SK-N-MC (cell line): ENCODE measurements at regions not wholly inside any gene's neighbourhood (a gene's known extent, or its start where the extent isn't known, plus 50 kb on each side); places are given as distances from the start of the nearest gene placed in this dataset.

Experiments
- DNase-seq: peaks from one replicate; pipeline ENCODE4 v3.0.0-alpha.2; 2011; ENCODE audit warnings: low read depth, low spot score
- H3K27ac ChIP-seq: fragments of 200-600 bp; sonication (generic); 2 replicates; pipeline ENCODE4 v1.5.1; 2016; ENCODE audit warnings: mixed run types
- H3K36me3 ChIP-seq: fragments of 200-600 bp; sonication (generic); 2 replicates; pipeline ENCODE4 v1.6.1; 2017; ENCODE audit warnings: antibody characterized with exemption, low read length, mixed read lengths; ENCODE audit not compliant: insufficient read depth
- H3K4me3 ChIP-seq: fragments of 200-600 bp; sonication (generic); 2 replicates; pipeline ENCODE4 v1.5.1; 2016
- H3K9ac ChIP-seq: fragments of 200-600 bp; sonication (generic); 2 replicates; pipeline ENCODE4 v1.8.0; 2017; ENCODE audit warnings: mixed run types, mixed read lengths; ENCODE audit not compliant: insufficient read length
- H3K9me3 ChIP-seq: fragments of 200-600 bp; sonication (generic); 2 replicates; pipeline ENCODE4 v1.6.1; 2017; ENCODE audit warnings: low read depth, mild to moderate bottlenecking, antibody characterized with exemption, low read length, moderate library complexity, mixed read lengths
- EZH2 ChIP-seq: fragments of 200-600 bp; sonication (generic); IDR thresholded peaks from one replicate; pipeline ENCODE4 v1.6.1; 2017; ENCODE audit warnings: antibody characterized with exemption
- FOXP2 ChIP-seq: optimal IDR thresholded peaks from 2 replicates; pipeline ENCODE3; 2011; ENCODE audit warnings: mild to moderate bottlenecking, moderate library complexity; ENCODE audit not compliant: insufficient read depth; ENCODE audit errors: extremely low read length, control extremely low read depth
- POLR2AphosphoS5 ChIP-seq: IDR thresholded peaks from 2 replicates; pipeline ENCODE4 v1.6.1; 2012; ENCODE audit warnings: mild to moderate bottlenecking, low read depth, low read length, borderline replicate concordance

DNA sequence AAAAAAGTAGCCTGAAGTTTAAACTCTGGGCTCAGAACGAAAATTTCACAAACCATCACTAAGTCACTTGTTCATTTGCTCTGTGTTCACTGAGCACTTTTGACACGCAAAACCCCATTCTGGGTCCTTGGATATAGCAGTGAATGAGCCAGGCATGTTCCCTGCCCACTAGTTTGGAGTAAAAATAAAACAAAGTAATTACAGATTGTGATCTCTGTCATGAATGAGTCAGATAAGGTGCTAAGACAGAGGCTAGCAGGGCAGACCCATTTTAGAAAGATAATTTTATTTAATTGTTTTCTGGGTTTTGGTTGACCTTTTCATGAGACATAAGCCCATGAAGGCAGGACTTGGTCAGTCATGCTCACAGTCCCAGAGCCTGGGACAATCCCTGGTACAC, 84.1 kb upstream of the ARHGEF3 start:
- H3K27ac ChIP-seq: no peak overlapping the region
- H3K4me3 ChIP-seq: no peak overlapping the region
- TF ChIP-seq EZH2: no peak
- no peak for TF ChIP-seq POLR2AphosphoS5
- TF ChIP-seq FOXP2: no peak
- no peak for DNase-seq
- no peaks in the 10 kb centered on the region for H3K36me3 ChIP-seq
- no peak overlapping the region for H3K9ac ChIP-seq
- H3K9me3 ChIP-seq: no peaks in the 10 kb centered on the region

DNA sequence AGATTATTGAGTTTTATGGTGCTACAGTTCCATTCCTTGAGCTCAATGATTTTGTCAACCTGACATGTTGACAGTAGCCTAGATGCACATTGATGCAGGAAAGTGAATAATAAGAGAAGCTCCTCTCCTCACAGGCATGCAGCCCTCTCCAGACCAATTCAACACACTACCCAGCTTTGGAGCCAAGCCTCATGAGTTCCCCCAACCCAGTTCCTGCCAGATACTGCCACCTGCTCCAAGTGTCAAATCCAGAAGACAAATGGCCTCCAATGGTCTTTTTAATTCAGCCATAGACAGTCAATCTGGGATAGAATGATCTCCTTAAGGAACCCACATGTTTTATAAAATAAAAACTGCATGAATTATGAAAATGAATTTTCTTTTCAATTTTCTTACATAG, 83.7 kb upstream of the ARHGEF3 start:
- H3K36me3 ChIP-seq: no peaks in the 10 kb centered on the region
- TF ChIP-seq FOXP2 (no peak), EZH2 (no peak), POLR2AphosphoS5 (no peak)
- H3K27ac ChIP-seq: no peak overlapping the region
- H3K4me3 ChIP-seq: no peak overlapping the region
- DNase-seq: no peak
- H3K9me3 ChIP-seq: no peaks in the 10 kb centered on the region
- H3K9ac ChIP-seq: no peak overlapping the region

DNA sequence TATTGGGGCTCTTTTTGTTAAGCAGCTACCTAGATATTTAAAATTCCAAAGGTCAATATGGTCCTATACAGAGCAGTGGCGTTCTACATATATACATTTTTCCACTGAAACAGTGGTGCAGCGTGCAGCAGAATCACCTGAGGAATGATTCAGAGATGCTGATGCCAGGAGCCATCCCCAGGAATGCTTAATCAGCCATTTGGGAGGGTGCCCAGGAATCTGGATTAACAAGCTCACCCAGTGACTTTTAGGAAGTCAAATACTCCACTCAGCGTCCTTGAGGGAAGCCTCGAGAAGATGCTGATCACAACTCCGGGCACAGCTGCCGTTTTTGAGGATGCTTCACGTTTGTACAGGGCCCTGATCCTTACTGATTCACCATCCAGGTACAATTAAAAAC, 82.6 kb upstream of the ARHGEF3 start:
- H3K9ac ChIP-seq: no peak overlapping the region
- H3K9me3 ChIP-seq: no peaks in the 10 kb centered on the region
- TF ChIP-seq EZH2 (no peak), POLR2AphosphoS5 (no peak), FOXP2 (no peak)
- H3K27ac ChIP-seq: no peak overlapping the region
- no peaks in the 10 kb centered on the region for H3K36me3 ChIP-seq
- DNase-seq: no peak
- no peak overlapping the region for H3K4me3 ChIP-seq

DNA sequence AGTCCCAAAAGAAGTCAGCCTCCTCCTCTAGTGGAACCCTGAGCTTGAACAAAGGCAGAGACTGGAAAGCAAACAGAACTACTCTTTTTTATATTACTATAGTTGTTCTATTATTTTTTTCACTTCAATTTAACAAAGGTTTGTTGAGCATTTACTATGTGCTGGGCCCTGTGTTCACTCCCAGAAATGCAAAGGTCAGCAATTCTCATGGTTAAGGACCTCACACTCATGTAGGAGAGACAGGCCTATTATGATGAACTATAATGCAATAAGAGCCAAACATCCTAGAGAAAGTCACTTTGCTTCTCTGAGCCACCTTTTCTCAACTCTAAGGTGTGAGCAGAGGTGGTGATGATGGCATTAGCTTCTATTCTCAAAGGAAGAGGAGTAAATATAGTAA, 82.1 kb upstream of the ARHGEF3 start:
- Histone ChIP-seq H3K9ac (no peak overlapping the region), H3K27ac (no peak overlapping the region), H3K4me3 (no peak overlapping the region), H3K36me3 (no peaks in the 10 kb centered on the region), H3K9me3 (no peaks in the 10 kb centered on the region)
- TF ChIP-seq FOXP2: no peak
- no peak for TF ChIP-seq POLR2AphosphoS5
- TF ChIP-seq EZH2: no peak
- no peak for DNase-seq

DNA sequence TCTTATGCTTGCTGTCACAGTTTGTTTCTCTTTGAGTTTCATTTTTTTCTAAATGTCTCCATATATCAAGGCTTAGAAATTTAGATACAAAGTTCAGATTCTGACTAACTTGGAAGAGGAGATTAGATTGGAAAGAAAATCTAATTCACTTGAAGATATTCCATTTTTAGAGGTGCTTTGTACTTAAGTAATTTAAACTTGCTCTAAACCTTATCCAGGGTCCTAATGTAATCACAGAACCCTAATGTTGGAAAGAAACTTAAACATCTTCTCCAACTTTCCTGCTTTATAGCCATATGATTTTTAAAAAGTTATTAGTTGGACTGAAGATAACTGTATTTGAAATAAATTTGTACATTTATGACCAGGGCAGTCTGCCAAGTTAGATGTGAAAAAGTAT, 81.1 kb upstream of the ARHGEF3 start:
- no peak for DNase-seq
- Histone ChIP-seq H3K9ac (no peak overlapping the region), H3K9me3 (no peaks in the 10 kb centered on the region), H3K27ac (no peak overlapping the region), H3K36me3 (no peaks in the 10 kb centered on the region), H3K4me3 (no peak overlapping the region)
- TF ChIP-seq FOXP2 (no peak), EZH2 (no peak), POLR2AphosphoS5 (no peak)

DNA sequence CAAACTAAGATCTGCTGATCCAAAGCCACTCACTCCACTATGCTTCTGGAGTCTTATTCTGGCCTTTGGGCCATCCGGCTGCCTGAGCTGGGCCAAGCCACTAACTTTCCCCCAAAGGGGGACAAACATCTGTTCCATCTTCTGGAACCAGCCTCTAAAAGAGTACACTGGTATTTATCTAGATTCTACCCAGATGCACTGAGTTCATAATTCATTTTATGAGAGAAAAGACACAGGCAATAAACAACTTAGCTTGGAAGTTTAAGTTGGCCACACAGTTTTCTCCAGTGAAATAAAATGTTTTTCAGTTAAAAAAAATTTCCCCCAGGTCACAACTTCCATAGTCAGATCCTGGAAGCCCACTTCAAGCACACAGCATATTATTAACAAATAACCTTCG, 80.1 kb upstream of the ARHGEF3 start:
- H3K4me3 ChIP-seq: no peak overlapping the region
- H3K9me3 ChIP-seq: no peaks in the 10 kb centered on the region
- H3K9ac ChIP-seq: no peak overlapping the region
- TF ChIP-seq EZH2: no peak
- H3K36me3 ChIP-seq: no peaks in the 10 kb centered on the region
- H3K27ac ChIP-seq: no peak overlapping the region
- no peak for DNase-seq

DNA sequence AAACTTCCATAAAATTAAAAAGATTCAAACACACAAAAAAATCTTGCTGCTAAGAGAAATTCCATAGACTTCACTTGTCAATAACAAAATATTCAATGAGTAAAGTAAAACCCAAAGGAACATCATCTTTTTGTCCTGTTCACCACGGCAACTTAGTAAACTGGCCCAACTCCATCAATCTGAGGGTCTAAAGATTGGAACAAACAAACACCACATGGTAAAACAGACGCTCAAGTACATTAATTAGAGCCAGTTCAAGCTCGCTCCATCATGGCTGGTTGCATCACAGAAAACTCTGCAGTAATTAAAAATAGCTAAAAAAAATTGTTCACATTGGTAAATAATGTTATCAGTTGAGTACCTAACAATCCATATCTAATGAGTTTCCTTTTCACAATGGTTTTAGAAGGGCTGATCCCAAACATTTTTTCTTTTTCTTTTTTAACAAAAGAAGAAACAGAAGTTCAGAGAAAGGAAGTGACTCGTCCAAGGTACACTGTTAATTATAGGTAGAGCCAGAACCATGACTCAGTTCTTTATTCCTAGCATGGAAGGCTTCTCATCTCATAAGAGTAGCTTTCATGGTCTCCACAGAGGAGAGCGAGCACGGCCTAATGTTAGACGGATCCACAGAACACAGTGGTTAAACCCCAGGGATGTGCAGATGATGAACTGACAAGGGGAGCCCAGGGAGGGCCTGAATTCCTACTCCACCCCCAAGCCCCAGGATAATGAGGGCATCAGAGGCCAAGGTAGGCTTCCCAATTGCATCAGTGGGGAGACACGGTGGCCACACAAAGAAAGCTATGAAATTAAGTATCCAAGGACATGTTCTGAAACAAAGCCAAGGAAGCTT, 79.2 kb upstream of the ARHGEF3 start:
- H3K9me3 ChIP-seq: no peaks in the 10 kb centered on the region
- H3K27ac ChIP-seq: no peak overlapping the region
- no peaks in the 10 kb centered on the region for H3K36me3 ChIP-seq
- DNase-seq: no peak
- TF ChIP-seq EZH2 (no peak), FOXP2 (no peak), POLR2AphosphoS5 (no peak)
- no peak overlapping the region for H3K9ac ChIP-seq
- no peak overlapping the region for H3K4me3 ChIP-seq

DNA sequence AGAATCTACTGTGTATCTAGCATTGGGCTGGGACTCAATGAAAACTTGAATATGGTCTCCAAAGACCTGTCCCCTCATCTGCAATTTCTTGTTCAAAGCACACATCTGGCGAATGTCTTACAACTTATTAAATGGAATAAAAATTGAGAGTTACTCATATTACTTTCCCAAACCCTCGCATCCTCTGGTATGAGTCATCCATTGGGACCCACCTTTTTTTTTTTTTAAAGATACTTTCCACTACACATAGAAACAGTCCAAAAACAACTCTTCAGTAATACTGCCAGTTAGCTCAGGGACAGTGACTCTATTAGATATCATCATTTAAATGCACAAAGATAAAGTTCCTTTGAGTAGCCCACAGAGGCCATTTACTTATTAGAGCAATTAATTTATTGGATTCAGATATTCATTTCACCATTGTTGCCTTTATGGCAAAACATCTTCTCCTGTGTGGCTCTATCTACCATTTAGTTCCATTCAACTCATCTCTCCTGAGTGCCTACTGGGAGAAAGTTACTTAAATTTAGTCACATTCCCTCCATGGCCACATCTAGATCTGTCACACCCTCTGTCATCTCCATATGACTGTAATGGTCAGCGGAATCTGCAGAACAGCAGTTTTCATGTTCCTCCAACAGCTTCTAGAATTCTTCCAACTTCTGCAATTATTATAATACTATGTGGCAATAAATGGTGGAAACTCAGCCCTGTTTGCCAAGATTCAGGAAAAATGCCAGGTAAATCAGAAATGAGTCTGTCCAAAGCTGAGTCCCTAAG, 77.9 kb upstream of the ARHGEF3 start:
- Histone ChIP-seq H3K9ac (no peak overlapping the region), H3K4me3 (no peak overlapping the region), H3K27ac (no peak overlapping the region), H3K9me3 (no peaks in the 10 kb centered on the region), H3K36me3 (no peaks in the 10 kb centered on the region)
- DNase-seq: no peak
- TF ChIP-seq EZH2: no peak
- TF ChIP-seq FOXP2: no peak
- TF ChIP-seq POLR2AphosphoS5: no peak
